ENCODE measurements at regions not wholly inside any gene's neighbourhood (a gene's known extent, or its start where the extent isn't known, plus 50 kb on each side); places are given as distances from the start of the nearest gene placed in this dataset.

DNA sequence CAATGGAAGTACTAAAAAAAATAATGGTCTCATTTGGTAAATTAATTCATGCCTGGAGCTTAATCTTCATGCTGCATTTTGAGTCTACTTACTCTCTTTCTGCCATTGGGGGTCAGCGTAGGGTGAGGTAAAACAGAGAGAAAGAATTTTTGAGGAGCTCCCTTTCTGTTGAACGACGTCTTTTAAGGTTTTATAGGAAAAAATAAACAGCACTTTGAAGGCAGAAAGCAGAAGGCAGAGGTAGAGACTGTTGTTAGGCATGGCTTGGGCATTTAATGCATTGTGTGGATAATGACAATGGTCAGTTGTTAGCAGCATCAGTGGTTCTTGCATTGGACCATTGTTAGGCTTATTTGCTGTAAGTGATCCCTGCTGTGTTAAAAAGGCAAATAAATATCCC lies 557.2 kb upstream of the STXBP6 start:
- Histone ChIP-seq H3K4me3 (ENCODE audit: low read depth in 2 of 2, low read length in 1 of 2) (no peak overlapping the region), H3K79me2 (ENCODE audit: insufficient read depth) (no peaks in the 10 kb centered on the region), H3K36me3 (replicated peaks in 1 of 2; ENCODE audit: control insufficient read depth in 1 of 2, insufficient read depth in 2 of 2, low read length in 1 of 2) (no peaks in the 10 kb centered on the region), H3K4me2 (no peak overlapping the region), H2AFZ (ENCODE audit: low read depth) (no peak overlapping the region), H3K9me2 (no peaks in the 10 kb centered on the region), H4K20me1 (ENCODE audit: insufficient read depth) (no peaks in the 10 kb centered on the region), H3K9ac (no peak overlapping the region), H3K27ac (ENCODE audit: low read depth in 2 of 2, low read length in 1 of 2) (no peak overlapping the region), H3F3A (replicated peaks; ENCODE audit: insufficient read depth) (no peaks in the 10 kb centered on the region), H3K4me1 (ENCODE audit: control insufficient read depth in 1 of 2, insufficient read depth in 2 of 2, low read depth in 1 of 2, low read length in 1 of 2) (no peaks in the 10 kb centered on the region), H3K9me3 (no peaks in the 10 kb centered on the region), H3K27me3 (ENCODE audit: insufficient read depth) (no peaks in the 10 kb centered on the region)
- ChIA-PET POLR2A (no interaction called here), CTCF (interaction anchor here (0.6 kb wide), 1 partner anchor 25 kb away, joined by 3 read pairs; no protein-coding TSS in a partner anchor)
- WGBS (ENCODE audit: low lambda C conversion rate): under 1% methylated on average over 3 of the region's 3 CpGs
- no peak for TF ChIP-seq SMC3 (IDR thresholded peaks at IDR 0.05; ENCODE audit: low read depth, low read length)
- no peak for TF ChIP-seq MEF2A (IDR thresholded peaks at IDR 0.05; ENCODE audit: borderline replicate concordance, low read depth)
- no peak for TF ChIP-seq RXRA (IDR thresholded peaks at IDR 0.05; ENCODE audit: borderline replicate concordance, low read depth)
- TF ChIP-seq TAF1 (IDR thresholded peaks at IDR 0.05; ENCODE audit: borderline replicate concordance, low read depth, low read length): no peak
- TF ChIP-seq, protein P1, sequence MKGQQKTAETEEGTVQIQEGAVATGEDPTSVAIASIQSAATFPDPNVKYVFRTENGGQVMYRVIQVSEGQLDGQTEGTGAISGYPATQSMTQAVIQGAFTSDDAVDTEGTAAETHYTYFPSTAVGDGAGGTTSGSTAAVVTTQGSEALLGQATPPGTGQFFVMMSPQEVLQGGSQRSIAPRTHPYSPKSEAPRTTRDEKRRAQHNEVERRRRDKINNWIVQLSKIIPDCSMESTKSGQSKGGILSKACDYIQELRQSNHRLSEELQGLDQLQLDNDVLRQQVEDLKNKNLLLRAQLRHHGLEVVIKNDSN (IDR thresholded peaks at IDR 0.05; ENCODE audit: borderline replicate concordance, low read depth): no peak
- TF ChIP-seq, protein P2, sequence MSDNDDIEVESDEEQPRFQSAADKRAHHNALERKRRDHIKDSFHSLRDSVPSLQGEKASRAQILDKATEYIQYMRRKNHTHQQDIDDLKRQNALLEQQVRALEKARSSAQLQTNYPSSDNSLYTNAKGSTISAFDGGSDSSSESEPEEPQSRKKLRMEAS (IDR thresholded peaks at IDR 0.05; ENCODE audit: low read depth): no peak
- no peak for TF ChIP-seq POLR2AphosphoS5 (IDR thresholded peaks at IDR 0.05; ENCODE audit: low read depth, low read length)
- TF ChIP-seq, protein P3, sequence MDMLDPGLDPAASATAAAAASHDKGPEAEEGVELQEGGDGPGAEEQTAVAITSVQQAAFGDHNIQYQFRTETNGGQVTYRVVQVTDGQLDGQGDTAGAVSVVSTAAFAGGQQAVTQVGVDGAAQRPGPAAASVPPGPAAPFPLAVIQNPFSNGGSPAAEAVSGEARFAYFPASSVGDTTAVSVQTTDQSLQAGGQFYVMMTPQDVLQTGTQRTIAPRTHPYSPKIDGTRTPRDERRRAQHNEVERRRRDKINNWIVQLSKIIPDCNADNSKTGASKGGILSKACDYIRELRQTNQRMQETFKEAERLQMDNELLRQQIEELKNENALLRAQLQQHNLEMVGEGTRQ (IDR thresholded peaks at IDR 0.05; ENCODE audit: borderline replicate concordance, low read depth, low read length): no peak
- TF ChIP-seq FOXM1 (IDR thresholded peaks at IDR 0.05; ENCODE audit: low read depth): no peak
- no peak for TF ChIP-seq YY1 (IDR thresholded peaks at IDR 0.05; ENCODE audit: low read depth)
- TF ChIP-seq, protein P4, sequence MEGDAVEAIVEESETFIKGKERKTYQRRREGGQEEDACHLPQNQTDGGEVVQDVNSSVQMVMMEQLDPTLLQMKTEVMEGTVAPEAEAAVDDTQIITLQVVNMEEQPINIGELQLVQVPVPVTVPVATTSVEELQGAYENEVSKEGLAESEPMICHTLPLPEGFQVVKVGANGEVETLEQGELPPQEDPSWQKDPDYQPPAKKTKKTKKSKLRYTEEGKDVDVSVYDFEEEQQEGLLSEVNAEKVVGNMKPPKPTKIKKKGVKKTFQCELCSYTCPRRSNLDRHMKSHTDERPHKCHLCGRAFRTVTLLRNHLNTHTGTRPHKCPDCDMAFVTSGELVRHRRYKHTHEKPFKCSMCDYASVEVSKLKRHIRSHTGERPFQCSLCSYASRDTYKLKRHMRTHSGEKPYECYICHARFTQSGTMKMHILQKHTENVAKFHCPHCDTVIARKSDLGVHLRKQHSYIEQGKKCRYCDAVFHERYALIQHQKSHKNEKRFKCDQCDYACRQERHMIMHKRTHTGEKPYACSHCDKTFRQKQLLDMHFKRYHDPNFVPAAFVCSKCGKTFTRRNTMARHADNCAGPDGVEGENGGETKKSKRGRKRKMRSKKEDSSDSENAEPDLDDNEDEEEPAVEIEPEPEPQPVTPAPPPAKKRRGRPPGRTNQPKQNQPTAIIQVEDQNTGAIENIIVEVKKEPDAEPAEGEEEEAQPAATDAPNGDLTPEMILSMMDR (IDR thresholded peaks at IDR 0.05): no peak
- no peak for DNase-seq

DNA sequence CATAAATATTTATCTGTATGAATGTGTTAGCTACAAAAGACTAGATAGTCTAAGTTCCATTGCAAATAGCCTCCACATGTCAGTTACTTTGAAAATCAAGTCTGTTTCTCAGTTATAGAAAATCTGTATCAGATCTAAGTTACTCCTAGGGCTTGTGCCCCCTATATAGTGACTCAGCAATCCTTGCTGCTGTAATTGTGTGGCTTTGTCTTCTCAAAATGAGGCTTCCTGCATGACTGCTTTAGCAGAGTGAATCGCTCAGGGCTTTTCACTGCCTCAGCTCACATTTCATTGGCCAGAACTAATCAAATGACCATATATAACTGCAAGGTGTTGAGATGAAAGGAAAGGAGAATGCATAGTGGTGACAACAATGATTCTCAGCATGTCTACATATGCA lies 552.2 kb upstream of the STXBP6 start:
- Histone ChIP-seq H3K27me3 (ENCODE audit: insufficient read depth) (no peaks in the 10 kb centered on the region), H3K9me3 (no peaks in the 10 kb centered on the region), H3K4me3 (ENCODE audit: low read depth in 2 of 2, low read length in 1 of 2) (no peak overlapping the region), H3F3A (replicated peaks; ENCODE audit: insufficient read depth) (no peaks in the 10 kb centered on the region), H3K27ac (ENCODE audit: low read depth in 2 of 2, low read length in 1 of 2) (no peak overlapping the region), H3K4me1 (ENCODE audit: control insufficient read depth in 1 of 2, insufficient read depth in 2 of 2, low read depth in 1 of 2, low read length in 1 of 2) (no peaks in the 10 kb centered on the region), H2AFZ (ENCODE audit: low read depth) (no peak overlapping the region), H3K4me2 (no peak overlapping the region), H3K9me2 (no peaks in the 10 kb centered on the region), H3K36me3 (replicated peaks in 1 of 2; ENCODE audit: control insufficient read depth in 1 of 2, insufficient read depth in 2 of 2, low read length in 1 of 2) (no peaks in the 10 kb centered on the region), H3K9ac (no peak overlapping the region), H4K20me1 (ENCODE audit: insufficient read depth) (no peaks in the 10 kb centered on the region), H3K79me2 (ENCODE audit: insufficient read depth) (no peaks in the 10 kb centered on the region)
- WGBS (ENCODE audit: low lambda C conversion rate): 0% methylated on average over 1 of the region's 1 CpG
- TF ChIP-seq FOXM1 (IDR thresholded peaks at IDR 0.05; ENCODE audit: low read depth) (no peak), ELF1 (IDR thresholded peaks at IDR 0.05) (no peak), SMC3 (IDR thresholded peaks at IDR 0.05; ENCODE audit: low read depth, low read length) (no peak), RXRA (IDR thresholded peaks at IDR 0.05; ENCODE audit: borderline replicate concordance, low read depth) (no peak), MXI1 (IDR thresholded peaks at IDR 0.05; ENCODE audit: low read depth, low read length) (no peak), GATA2 (CRISPR knock-in tag; IDR thresholded peaks at IDR 0.05) (no peak), YY1 (IDR thresholded peaks at IDR 0.05; ENCODE audit: low read depth) (no peak), GABPA (IDR thresholded peaks at IDR 0.05; ENCODE audit: low read depth) (no peak), NRF1 (IDR thresholded peaks at IDR 0.05; ENCODE audit: low read depth, low read length) (no peak), CHD2 (IDR thresholded peaks at IDR 0.05; ENCODE audit: low read length, partially characterized antibody) (no peak), MEF2A (IDR thresholded peaks at IDR 0.05; ENCODE audit: borderline replicate concordance, low read depth) (no peak)
- TF ChIP-seq, protein P1 (IDR thresholded peaks at IDR 0.05; ENCODE audit: borderline replicate concordance, low read depth): no peak
- TF ChIP-seq, protein P5, sequence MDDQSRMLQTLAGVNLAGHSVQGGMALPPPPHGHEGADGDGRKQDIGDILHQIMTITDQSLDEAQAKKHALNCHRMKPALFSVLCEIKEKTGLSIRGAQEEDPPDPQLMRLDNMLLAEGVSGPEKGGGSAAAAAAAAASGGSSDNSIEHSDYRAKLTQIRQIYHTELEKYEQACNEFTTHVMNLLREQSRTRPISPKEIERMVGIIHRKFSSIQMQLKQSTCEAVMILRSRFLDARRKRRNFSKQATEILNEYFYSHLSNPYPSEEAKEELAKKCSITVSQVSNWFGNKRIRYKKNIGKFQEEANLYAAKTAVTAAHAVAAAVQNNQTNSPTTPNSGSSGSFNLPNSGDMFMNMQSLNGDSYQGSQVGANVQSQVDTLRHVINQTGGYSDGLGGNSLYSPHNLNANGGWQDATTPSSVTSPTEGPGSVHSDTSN (IDR thresholded peaks at IDR 0.05): no peak
- TF ChIP-seq, protein P6, sequence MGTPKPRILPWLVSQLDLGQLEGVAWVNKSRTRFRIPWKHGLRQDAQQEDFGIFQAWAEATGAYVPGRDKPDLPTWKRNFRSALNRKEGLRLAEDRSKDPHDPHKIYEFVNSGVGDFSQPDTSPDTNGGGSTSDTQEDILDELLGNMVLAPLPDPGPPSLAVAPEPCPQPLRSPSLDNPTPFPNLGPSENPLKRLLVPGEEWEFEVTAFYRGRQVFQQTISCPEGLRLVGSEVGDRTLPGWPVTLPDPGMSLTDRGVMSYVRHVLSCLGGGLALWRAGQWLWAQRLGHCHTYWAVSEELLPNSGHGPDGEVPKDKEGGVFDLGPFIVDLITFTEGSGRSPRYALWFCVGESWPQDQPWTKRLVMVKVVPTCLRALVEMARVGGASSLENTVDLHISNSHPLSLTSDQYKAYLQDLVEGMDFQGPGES (IDR thresholded peaks at IDR 0.05; ENCODE audit: low read depth, low read length): no peak
- CTCF ChIA-PET: no interaction called here
- POLR2A ChIA-PET: no interaction called here
- DNase-seq: no peak

Data from SK-N-SH (cell line).